ENCODE measurements at regions not wholly inside any gene's neighbourhood (a gene's known extent, or its start where the extent isn't known, plus 50 kb on each side); places are given as distances from the start of the nearest gene placed in this dataset.

DNA sequence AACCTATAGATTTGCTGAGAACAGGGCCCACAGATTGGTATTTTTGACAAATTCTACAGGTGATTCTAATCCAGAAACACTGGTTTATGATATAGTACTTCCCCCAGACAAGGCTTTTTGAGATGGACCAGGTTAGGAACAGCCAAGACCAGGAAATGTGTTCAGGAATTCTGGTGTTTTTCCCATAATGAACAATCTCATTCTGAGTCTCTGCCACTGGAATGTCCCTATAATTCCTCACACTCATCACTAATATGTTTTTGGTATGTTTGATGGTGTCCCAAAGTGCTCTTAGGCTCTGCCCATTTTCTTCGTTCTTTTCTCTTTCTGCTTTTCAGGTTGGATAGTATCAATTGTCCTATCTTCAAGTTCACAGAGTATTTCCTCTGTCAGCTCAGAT, 107.2 kb upstream of the IGFBP3 start:
- H3K4me2 ChIP-seq = no peak overlapping the region; the same call in 1 of the 2 replicates
- no peak overlapping the region for H3K4me3 ChIP-seq (IDR thresholded peaks at IDR 0.05; ENCODE audit: insufficient read depth, low read depth, low read length)
- TF ChIP-seq, protein P1, sequence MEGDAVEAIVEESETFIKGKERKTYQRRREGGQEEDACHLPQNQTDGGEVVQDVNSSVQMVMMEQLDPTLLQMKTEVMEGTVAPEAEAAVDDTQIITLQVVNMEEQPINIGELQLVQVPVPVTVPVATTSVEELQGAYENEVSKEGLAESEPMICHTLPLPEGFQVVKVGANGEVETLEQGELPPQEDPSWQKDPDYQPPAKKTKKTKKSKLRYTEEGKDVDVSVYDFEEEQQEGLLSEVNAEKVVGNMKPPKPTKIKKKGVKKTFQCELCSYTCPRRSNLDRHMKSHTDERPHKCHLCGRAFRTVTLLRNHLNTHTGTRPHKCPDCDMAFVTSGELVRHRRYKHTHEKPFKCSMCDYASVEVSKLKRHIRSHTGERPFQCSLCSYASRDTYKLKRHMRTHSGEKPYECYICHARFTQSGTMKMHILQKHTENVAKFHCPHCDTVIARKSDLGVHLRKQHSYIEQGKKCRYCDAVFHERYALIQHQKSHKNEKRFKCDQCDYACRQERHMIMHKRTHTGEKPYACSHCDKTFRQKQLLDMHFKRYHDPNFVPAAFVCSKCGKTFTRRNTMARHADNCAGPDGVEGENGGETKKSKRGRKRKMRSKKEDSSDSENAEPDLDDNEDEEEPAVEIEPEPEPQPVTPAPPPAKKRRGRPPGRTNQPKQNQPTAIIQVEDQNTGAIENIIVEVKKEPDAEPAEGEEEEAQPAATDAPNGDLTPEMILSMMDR (conservative IDR thresholded peaks at IDR 0.05; ENCODE audit: low read depth, low read length) = no peak
- H4K20me1 ChIP-seq (ENCODE audit: insufficient read depth) = no peaks in the 10 kb centered on the region
- no peak overlapping the region for H3K9ac ChIP-seq
- no peak overlapping the region for H3K27ac ChIP-seq
- H3K4me1 ChIP-seq (ENCODE audit: low read depth, poor library complexity, severe bottlenecking) = peaks cover 41% of the 10 kb centered on the region
- no peaks in the 10 kb centered on the region for H3K27me3 ChIP-seq (ENCODE audit: insufficient read depth, low read depth)
- H2AFZ ChIP-seq (ENCODE audit: low read depth) = no peak overlapping the region
- H3K36me3 ChIP-seq (ENCODE audit: insufficient read depth) = no peaks in the 10 kb centered on the region
- H3K79me2 ChIP-seq (ENCODE audit: insufficient read depth, low read depth) = no peaks in the 10 kb centered on the region

DNA sequence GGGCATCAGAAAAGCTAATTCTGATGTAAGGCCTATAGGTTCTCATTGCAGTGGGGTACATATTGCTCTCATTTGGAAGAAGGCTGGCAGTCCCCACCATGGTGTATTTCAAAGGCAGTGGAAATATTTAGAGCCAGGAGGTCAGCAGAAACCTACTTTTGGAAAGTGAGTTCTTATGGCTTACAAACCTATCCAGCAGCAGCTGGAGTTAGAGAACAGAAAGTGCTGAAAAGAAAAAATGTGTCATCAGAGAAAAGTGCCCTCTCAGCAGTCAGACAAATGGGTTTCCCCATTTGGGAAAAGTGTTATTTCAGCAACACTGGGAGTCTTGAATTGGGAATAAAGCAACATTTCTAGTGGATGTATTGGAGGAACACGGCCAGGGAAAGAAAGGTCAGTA, 105.7 kb upstream of the IGFBP3 start:
- no peaks in the 10 kb centered on the region for H4K20me1 ChIP-seq (ENCODE audit: insufficient read depth)
- H3K79me2 ChIP-seq (ENCODE audit: insufficient read depth, low read depth) = no peaks in the 10 kb centered on the region
- TF ChIP-seq, protein P1 (conservative IDR thresholded peaks at IDR 0.05; ENCODE audit: low read depth, low read length) = no peak
- no peak overlapping the region for H3K4me3 ChIP-seq (IDR thresholded peaks at IDR 0.05; ENCODE audit: insufficient read depth, low read depth, low read length)
- H3K36me3 ChIP-seq (ENCODE audit: insufficient read depth) = no peaks in the 10 kb centered on the region
- H3K4me2 ChIP-seq = peak overlapping the region; percentile 20
- H3K4me1 ChIP-seq (ENCODE audit: low read depth, poor library complexity, severe bottlenecking) = peaks cover 41% of the 10 kb centered on the region
- no peak overlapping the region for H2AFZ ChIP-seq (ENCODE audit: low read depth)
- H3K9ac ChIP-seq = no peak overlapping the region
- H3K27ac ChIP-seq = no peak overlapping the region
- no peaks in the 10 kb centered on the region for H3K27me3 ChIP-seq (ENCODE audit: insufficient read depth, low read depth)

DNA sequence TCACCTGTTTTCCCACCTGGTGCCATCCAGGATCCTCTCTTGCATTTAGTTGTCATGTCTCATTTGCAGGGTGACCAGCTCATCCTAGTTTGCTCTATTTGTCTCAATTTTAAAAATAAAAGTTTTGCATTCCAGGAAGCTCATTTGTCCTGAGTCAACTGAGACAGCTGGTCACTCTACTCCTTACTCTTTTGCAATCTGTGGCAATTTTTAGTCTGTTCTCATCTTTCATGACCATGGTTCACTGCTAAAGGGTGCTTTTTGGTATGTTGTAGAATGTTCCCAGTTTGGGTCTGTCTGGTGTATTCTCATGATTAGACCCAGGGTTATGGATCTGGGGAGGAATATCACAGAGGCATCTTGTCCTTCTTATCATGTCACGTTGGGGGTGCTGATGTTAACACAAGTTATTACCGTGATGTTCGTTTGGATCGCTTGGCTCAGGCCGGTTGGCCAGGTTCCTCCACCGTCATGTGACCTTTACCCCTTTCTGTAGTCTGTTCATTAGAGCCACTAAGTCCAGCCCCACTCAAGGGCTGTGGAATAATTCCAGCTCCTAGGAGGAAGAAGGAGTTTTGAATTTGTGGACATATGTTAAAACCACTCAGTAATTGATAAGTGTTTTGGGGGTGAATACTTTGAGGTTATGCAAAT, 103.3 kb upstream of the IGFBP3 start:
- Histone ChIP-seq H3K9ac (no peak overlapping the region), H4K20me1 (ENCODE audit: insufficient read depth) (no peaks in the 10 kb centered on the region), H2AFZ (ENCODE audit: low read depth) (no peak overlapping the region), H3K4me3 (IDR thresholded peaks at IDR 0.05; ENCODE audit: insufficient read depth, low read depth, low read length) (no peak overlapping the region), H3K27me3 (ENCODE audit: insufficient read depth, low read depth) (no peaks in the 10 kb centered on the region), H3K4me2 (no peak overlapping the region), H3K4me1 (ENCODE audit: low read depth, poor library complexity, severe bottlenecking) (peaks cover 42% of the 10 kb centered on the region), H3K36me3 (ENCODE audit: insufficient read depth) (no peaks in the 10 kb centered on the region), H3K27ac (no peak overlapping the region), H3K79me2 (ENCODE audit: insufficient read depth, low read depth) (no peaks in the 10 kb centered on the region)
- TF ChIP-seq, protein P1 (conservative IDR thresholded peaks at IDR 0.05; ENCODE audit: low read depth, low read length) = no peak

DNA sequence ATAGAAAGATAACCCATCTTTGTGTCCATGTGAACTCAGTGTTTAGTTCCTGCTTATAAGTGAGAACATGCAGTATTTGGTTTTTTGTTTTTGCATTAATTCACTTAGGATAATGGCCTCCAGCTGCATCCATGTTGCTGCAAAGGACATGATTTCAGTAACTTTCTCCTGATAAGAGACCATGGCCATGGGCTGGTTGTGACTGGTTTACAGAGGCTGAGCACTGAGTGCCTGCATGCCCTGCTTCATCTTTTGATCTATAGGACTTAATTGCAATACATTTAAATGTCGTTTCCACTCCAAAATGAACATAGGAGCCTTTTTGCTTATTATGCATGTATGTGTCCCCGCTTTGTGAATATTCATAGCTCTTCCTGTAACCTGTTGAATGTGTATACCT, 101.3 kb upstream of the IGFBP3 start:
- Histone ChIP-seq H3K4me2 (no peak overlapping the region), H3K4me3 (IDR thresholded peaks at IDR 0.05; ENCODE audit: insufficient read depth, low read depth, low read length) (no peak overlapping the region), H3K79me2 (ENCODE audit: insufficient read depth, low read depth) (no peaks in the 10 kb centered on the region), H3K36me3 (ENCODE audit: insufficient read depth) (no peaks in the 10 kb centered on the region), H3K4me1 (ENCODE audit: low read depth, poor library complexity, severe bottlenecking) (peaks cover 24% of the 10 kb centered on the region), H3K9ac (no peak overlapping the region), H3K27ac (no peak overlapping the region), H3K27me3 (ENCODE audit: insufficient read depth, low read depth) (no peaks in the 10 kb centered on the region), H2AFZ (ENCODE audit: low read depth) (no peak overlapping the region), H4K20me1 (ENCODE audit: insufficient read depth) (no peaks in the 10 kb centered on the region)
- TF ChIP-seq, protein P1 (conservative IDR thresholded peaks at IDR 0.05; ENCODE audit: low read depth, low read length) = no peak
